HG03432 (cell line): ENCODE measurements at regions not wholly inside any gene's neighbourhood (a gene's known extent, or its start where the extent isn't known, plus 50 kb on each side); places are given as distances from the start of the nearest gene placed in this dataset.
"Not testable (repeated sequence)": the region's sequence is repeated elsewhere in the genome, so short reads cannot be mapped to it uniquely, and the experiment has no call there.

Experiments used
- ATAC-seq: cut with Tn5 transposase; IDR thresholded peaks from one replicate; pipeline ENCODE4 v1.9.1; 2021; ENCODE audit warnings: mild to moderate bottlenecking, moderate library complexity; ENCODE audit not compliant: unreplicated experiment

GRCh38 chr3:134106580-134106979 is 76.9 kb upstream of the SLCO2A1 start:
- peak; percentile 54 for ATAC-seq

- no peak for ATAC-seq
These were observed 76.3 kb upstream of the SLCO2A1 start for GRCh38 chr3:134105876-134106556.

GRCh38 chr3:134104031-134104430 is 74.3 kb upstream of the SLCO2A1 start:
- ATAC-seq: no peak

- ATAC-seq: no peak
These were observed 73.7 kb upstream of the SLCO2A1 start for GRCh38 chr3:134103470-134103869.

GRCh38 chr3:134102976-134103375 is 73.3 kb upstream of the SLCO2A1 start:
- no peak for ATAC-seq

GRCh38 chr3:134096214-134096613 is 66.5 kb upstream of the SLCO2A1 start:
- not testable (repeated sequence) for ATAC-seq

GRCh38 chr3:134095005-134095404 is 65.3 kb upstream of the SLCO2A1 start:
- ATAC-seq: no peak

GRCh38 chr3:134094491-134094890 is 64.8 kb upstream of the SLCO2A1 start:
- no peak for ATAC-seq

GRCh38 chr3:134093956-134094355 is 64.2 kb upstream of the SLCO2A1 start:
- ATAC-seq: no peak

- no peak for ATAC-seq
These were observed 62.5 kb upstream of the SLCO2A1 start for GRCh38 chr3:134092208-134092701.

GRCh38 chr3:134090031-134090430 is 60.3 kb upstream of the SLCO2A1 start:
- no peak for ATAC-seq

GRCh38 chr3:134087060-134087974 is 57.6 kb upstream of the SLCO2A1 start:
- no peak for ATAC-seq

GRCh38 chr3:134086616-134087015 is 56.9 kb upstream of the SLCO2A1 start:
- ATAC-seq: no peak

GRCh38 chr3:134085034-134085775 is 55.5 kb upstream of the SLCO2A1 start:
- no peak for ATAC-seq

GRCh38 chr3:134084242-134084950 is 54.7 kb upstream of the SLCO2A1 start:
- ATAC-seq: no peak

- no peak for ATAC-seq
These were observed 54.0 kb upstream of the SLCO2A1 start for GRCh38 chr3:134083626-134084241.

GRCh38 chr3:134083008-134083407 is 53.3 kb upstream of the SLCO2A1 start:
- no peak for ATAC-seq

GRCh38 chr3:134082582-134082981 is 52.9 kb upstream of the SLCO2A1 start:
- ATAC-seq: no peak

GRCh38 chr3:134081211-134081610 is 51.5 kb upstream of the SLCO2A1 start:
- ATAC-seq: no peak

- no peak for ATAC-seq
These were observed 51.0 kb upstream of the SLCO2A1 start for GRCh38 chr3:134080761-134081160.
